Activated CD4-positive, alpha-beta T cell treated with anti-CD3 and anti-CD28 coated beads for 24 hours (primary cell): ENCODE measurements at regions not wholly inside any gene's neighbourhood (a gene's known extent, or its start where the extent isn't known, plus 50 kb on each side); places are given as distances from the start of the nearest gene placed in this dataset.

Source experiments
- DNase-seq, 2 donors: peaks; one replicate each; pipeline ENCODE4 v3.0.0-alpha.2; 2020; ENCODE audit warnings: low read depth in 2 of 2

DNA sequence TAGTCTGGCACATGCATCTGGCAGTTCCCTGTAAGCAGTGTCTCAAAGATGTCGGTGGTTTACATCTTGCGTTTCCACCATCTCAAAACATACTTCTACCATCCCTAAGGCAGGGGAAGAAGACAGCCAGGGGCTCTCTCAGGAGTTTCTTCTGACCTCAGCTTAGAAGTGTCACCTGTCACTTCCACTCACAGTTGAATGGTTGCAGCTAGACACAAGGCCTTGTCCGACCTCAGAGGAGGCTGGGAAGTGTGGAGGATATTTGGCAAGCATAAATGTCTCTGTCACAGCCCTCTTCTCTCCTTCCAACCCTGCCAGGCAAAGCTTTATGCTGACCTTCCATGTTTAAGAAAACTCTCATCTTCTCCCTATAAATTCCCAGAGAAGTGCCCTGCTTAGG lies 193.3 kb downstream of the HERPUD2 start:
- no peak for DNase-seq

DNA sequence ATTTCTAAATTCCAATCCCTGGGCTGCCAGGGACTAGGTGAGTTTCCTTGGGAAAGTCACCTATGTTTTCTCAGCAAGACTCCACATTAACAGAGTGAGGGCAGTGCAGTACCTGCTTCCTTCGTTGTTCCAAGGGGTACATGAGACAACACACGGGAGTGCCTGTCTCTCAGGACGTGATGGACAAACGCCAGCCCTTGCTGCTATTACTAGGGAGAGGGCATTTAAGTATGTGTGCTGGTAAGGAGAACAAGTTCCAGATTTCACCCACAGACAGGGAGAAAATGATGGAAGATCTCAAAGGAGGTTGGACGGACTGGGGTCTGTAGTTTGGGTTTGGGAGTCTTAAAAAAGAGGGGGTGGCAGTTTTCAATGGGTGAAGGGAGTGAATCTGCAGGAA lies 195.7 kb downstream of the HERPUD2 start:
- DNase-seq, result no peak

DNA sequence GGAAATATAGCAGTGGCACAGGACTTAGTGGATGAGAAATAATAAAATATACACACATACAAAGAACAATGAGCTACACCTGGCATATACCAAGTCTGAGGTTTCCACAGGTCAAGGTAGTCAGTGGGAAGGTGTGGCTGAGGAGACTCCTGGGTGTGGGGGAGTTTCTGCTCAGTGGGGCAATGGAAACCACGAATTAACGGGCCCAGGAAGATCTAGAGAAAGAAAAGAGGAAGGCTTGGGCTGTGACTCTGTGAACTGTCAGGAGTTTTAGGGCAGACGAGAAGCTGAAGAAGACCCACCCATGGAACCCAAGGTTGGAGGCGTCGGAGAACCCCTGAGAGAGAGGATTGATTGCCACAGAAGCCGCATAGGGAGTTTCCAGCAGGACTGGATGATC lies 196.5 kb downstream of the HERPUD2 start:
- no peak for DNase-seq

DNA sequence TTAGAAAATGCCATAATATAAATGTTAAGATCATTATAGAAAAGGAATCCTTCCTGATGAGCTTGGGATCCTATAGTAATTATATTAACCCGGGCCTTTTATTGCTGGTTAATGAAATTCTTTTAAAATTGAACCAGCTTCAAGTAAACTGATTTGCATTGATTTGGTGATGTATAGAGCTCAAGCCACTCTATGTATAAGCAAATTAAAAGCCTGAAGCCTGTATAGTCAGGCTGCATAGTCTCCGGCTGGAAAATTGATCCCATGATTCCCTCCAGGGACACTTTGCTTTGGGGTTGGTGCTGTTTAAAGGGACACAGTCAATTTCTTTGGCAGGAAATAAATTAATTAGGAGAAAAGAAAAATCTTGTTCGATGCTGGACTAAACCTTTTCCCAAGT lies 199.1 kb downstream of the HERPUD2 start:
- DNase-seq, result no peak

DNA sequence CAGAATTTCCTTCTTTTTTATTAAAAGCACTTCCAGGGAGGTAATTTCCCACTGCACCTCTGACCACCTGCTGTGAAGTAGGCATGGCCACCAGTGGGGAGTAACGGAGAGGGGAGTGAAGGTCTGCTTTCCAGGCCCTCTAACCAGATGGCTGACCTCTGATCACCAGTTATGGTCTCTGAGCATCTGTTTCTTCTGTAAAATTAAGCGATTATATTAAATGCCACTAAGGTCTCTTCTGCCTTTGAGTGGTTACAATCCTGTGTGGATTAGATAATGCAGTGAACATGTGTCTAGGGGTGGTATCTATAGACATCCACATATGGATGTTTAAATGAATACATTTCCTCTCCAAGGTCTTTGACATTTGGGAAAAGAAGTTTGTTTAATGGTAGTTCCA lies 199.6 kb downstream of the HERPUD2 start:
- DNase-seq, result no peak

DNA sequence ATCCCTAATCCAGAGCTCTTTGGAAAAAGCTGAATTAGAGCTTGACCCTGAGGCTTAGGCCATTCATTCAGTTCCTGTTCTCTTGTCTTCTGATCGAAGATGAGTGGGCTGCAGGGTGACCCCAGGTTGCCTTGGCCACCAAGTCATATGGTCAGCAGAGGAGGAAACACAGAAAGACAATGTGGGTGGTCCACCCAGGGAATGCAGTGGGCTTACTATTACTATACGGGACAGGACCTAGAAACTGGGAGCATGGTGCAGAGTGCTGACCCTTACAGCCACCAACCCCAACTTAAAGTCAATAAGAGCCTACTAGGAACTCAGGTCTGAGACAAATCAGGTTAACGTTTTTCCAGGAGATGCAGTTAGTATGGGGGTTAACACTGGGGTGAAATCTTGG lies 200.5 kb downstream of the HERPUD2 start:
- DNase-seq, result no peak

DNA sequence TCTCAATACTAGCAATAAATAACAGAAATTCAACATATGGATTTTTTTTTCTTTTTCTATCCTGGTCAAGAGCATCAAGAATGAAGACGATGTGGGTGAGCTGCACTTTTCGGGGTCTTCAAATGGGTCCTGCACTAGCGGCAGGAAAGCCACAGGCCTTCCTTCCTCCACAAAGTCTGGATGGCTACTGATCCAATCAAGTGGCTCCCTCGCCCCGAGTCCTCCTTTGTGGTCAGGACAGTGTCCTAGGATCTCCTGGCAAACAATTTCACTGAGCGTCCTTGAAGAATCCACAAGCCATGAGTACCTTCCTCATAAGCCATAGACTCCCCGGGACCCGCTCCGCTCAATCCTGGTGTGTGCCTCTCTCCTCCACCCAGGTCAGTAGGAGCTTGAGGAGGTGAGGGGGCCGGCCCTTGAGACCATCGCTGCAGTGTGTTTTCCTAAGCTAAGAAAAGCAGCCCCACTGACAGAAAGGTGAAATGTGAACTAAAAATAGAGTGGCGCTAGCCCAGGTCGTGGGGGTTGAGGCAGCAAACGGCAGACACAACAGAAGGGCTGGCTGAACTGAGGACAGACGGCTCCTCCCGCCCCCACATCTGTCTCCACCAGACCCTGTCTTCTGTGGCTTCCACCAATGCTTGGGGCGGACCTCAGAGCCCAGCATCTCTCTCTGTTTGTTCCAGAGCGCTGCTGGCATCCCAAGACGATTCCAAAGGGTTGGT lies 202.3 kb downstream of the HERPUD2 start:
- DNase-seq, result no peak

DNA sequence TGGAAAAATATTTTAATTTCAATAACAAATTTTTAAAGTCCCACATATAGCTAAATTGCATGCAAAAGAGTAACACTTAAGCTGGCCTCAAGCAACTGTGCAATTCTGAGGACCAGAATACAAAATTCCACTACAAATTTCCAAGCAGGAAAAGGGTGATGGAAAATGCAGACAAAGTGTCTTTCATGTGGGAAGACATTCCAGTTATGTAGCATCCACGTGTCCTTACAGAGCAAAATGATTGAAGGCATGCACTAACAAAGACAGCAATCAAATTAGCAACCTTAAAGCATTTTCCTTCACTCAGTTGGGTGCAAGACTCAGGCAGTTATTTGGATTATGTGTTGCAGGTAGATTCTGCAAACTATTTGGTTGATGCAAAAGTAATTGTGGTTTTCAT lies 203.7 kb downstream of the HERPUD2 start:
- no peak for DNase-seq

DNA sequence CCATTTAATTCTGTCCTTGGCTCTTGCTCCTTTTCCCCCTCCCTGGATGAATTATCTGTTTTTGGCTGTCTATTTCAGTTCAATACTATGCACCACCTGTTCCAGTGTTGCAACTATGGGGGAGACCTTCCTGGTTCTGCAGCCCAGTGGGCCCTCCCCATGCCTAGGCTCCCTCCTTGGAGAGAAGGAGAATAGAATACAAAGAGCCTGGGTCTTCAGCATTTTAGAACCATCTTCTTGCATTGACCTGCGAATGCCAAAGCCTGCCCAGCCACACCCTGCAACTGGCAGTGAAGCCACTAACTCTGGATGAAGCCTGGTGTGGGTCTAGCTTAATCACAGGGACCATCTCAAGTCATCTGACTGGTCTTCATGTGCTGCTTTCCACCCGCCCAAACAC lies 207.1 kb downstream of the HERPUD2 start:
- no peak for DNase-seq

DNA sequence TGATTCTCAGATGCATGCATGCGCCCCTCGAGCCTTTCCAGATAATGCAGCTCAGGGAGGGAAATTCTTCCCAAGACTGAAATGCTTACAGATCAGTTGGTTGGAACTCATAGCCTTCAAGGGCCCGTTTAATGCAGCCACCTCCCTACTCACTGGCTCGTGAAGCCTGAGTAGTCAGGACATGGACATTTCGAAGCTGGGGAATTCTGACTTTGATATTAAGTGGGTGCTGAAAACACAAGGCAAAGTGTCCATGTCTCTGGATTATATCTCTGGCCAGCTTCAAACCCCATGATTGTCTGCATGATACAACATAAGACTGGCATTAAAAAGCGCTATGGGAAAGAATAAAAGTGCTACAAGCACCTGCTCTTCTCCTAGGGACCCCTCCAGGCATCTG lies 207.5 kb downstream of the HERPUD2 start:
- DNase-seq, result no peak

DNA sequence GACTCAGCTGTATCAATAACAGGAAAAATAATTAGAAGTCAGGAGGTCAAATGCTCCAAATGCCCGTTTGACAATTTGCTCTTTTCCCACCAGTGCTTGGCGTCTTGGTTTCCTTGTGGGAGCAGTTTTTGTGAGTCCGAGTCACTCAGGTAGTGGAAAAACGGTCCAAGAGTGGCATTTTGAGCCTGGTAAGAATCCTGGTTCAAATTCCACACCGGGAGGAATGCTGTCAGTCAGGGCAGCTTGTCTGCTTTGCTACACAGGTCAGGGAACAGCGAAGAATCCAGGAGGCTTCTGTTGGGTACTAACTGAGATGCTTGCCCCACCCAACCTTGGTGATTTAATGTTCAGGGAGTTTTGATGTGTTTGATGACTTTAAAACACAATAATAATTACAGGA lies 209.5 kb downstream of the HERPUD2 start:
- no peak for DNase-seq

DNA sequence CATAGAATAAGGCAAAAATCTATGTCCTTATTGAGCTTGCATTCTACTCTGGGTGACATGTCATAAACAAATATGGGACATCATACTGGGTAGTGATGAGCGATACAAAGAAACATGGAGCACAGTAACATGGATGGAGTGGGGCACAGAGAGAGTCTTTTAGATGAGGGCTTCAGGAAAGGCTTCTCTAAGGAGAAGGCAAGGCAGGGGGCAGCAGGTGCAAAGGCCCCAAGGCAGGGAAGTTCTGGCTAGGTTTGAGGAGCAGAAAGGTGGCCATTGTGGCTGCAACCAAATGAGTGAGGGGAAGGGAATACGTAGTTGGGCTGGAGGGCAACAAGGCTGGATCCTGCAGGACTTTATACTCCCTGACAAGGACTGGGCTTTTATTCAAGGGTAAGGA lies 211.4 kb downstream of the HERPUD2 start:
- DNase-seq, result no peak

DNA sequence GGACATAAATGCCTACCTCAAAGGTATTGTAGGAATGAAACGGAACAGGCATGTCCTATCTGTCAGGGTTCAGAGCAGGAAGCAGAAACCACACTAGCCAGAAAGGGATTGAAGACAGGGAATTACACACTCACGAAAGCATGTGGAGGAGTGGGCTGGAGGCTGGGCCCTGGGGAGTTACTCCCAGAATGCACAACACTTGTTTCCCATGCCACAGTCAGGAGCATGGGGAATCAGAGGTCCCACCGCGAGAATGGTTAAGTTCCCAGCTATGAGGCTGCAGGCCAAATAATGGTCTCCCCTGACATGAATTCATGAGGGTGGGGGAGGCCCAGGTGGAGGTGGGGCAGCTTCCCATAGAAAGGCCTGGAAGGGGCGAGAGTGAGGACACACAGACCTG lies 212.7 kb downstream of the HERPUD2 start:
- DNase-seq, result no peak

DNA sequence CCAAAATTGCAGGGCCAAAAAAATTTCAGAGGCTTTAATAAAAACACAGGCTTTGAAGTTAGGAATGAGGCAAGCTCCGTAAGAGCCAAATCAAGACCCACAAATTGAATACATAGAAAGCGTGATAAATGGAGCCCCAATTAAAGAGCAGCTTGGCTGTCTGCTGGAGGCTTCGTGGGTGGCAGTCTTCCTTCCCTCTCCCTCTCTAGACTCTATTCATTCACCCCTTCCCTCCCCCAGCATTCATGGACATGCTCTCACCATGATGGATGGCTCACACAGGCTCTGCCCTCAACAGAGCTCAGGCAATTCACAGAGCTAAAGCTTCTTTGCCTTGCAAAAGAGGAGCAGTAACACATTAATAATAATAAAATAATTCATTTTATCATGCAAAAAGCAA lies 214.1 kb downstream of the HERPUD2 start:
- DNase-seq, result no peak

DNA sequence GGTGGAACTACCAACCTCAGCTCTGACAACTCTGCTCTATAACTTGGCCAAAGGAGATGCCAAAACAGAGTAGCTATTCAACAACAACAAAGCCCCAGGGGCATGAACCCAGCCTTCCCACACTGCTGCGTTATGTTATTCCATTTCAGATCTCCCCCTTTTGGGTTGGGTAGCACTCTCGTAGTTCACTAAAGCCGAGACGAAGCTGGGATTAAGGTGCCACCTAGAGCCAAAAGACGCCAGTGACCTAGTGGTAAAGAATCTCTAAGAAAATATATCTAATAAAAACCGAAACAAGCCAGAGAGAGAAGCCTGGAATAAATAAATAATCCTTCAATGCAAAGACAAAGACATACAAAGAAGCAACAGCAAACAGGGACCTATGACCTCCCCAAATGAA lies 217.3 kb downstream of the HERPUD2 start:
- DNase-seq, result no peak

DNA sequence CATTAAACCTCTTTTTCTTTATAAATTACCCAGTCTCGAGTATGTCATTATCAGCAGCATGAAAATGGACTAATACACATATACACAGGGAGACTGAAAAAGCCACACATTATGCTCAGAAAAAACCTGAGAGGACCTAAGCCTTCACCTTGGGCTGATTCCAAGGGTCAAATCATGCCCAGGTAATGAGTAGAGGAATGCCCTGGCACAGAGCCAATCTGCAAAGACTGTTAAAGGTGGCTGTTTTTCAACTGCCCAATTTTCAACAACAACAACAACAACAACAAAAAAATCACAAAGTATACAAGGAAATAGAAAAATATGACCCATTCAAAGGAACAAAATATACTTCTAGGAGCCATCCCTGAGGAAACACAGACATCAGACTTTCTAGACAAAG lies 220.2 kb upstream of the TBX20 start:
- no peak for DNase-seq

DNA sequence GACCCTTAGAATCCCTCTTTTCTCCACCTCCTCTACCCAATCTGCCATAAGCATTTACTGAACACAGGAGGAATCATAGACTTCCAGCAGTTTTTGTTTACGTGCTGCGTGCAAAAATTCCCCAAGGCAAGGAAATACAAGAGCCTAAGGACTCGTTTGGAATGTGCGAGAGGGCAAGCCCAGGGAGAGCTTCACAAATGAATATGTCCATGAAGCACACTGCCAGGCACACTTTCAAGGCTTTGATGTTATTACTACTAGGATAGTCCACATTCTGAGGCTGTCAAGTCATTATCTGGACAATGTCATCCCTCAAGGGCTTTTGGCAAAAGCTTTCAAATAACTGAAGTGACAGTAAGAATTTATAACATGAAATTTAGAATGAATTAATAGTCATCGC lies 214.7 kb upstream of the TBX20 start:
- no peak for DNase-seq

DNA sequence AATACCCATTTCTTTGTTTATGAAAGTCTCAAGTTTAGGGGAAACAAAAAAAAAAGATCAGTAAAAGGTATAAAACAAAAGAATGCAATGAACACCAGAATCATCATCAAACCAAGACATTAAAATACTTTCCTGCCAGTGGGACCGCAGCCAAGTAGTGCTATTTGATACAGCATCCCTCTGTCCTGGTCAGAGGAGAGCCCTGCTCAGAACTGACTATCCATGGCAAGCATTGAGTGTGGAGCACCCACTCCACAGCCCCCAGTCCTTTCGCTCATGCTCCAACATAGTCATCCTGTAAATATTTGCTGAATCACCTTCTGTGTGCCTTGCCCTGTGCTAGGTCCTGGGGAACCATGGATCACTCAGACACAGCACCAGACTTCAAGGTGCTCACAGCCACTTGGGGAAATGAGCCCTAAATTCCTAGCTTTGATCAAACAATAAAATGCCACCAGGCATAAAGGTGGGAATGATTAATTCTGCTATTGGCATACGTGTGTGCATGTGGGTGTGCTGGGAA lies 213.6 kb upstream of the TBX20 start:
- no peak for DNase-seq

DNA sequence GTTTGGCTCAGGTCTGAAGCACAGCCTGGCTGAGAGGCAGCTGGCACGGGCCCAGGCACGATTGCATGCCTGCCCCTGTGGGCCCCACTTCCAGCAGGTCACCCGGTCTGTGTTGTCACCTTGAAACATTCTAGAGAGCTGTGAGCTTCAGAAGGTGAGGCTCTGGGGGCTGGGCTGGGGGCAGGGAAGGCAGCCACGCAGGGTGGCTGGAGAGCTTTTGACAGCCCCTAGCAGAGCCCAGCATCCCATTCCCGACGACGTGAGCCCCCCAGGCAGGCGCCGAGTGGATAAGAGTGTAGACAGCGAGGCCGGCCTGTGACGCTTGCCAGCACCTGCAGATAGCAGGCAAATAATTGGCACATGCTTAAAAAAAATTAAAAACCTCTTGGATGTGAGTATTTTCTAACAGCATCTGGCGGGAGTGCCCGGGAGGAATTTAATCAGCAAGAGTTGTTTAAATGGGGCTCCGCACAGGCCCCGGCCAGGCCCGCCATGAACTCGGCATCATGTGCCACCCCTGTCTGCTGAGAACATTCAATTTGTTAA lies 212.0 kb upstream of the TBX20 start:
- DNase-seq, result no peak

DNA sequence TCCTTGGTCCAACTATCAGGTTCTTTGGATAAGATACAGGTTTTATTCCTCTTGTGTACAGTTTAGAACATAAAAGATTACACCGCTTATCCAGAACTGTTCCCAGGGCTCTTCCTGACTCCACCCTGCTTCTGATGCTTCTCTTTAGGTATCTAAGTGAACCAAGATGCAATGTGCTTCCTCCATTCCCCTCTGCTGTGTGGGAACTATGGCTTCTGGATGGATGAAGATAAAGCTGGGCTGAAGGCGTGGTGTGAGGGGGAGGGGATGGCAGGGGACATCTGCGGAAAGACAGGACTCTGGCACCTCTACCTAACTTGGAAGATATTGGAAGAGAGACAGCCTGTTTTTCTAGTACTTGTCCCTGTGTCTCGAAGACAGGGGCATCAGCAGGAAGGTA lies 209.9 kb upstream of the TBX20 start:
- DNase-seq, result no peak

DNA sequence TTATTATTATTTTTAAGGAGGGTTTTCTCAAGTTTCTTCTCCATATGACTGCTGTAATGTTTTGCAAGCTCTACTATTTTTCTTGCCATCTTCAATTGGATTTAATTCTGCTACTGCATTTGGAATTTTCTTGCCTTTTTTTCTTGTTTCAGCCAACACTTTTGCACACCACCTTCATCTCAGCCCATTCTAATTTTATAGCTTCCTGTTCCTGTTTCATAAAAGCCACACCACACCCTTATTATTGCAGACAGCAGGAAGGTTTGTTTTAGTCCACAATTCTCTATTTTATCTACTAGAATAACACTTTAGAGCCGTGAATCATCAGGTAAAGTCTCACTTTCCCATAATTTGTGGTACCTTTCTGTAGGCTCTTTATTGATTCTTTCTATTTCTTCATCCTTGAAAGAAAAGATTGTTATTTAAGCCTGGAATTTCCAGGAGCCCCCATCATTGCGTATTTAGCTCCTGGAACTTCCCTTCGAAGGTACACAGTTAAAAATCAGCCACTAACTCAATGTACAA lies 209.3 kb upstream of the TBX20 start:
- DNase-seq, result no peak

DNA sequence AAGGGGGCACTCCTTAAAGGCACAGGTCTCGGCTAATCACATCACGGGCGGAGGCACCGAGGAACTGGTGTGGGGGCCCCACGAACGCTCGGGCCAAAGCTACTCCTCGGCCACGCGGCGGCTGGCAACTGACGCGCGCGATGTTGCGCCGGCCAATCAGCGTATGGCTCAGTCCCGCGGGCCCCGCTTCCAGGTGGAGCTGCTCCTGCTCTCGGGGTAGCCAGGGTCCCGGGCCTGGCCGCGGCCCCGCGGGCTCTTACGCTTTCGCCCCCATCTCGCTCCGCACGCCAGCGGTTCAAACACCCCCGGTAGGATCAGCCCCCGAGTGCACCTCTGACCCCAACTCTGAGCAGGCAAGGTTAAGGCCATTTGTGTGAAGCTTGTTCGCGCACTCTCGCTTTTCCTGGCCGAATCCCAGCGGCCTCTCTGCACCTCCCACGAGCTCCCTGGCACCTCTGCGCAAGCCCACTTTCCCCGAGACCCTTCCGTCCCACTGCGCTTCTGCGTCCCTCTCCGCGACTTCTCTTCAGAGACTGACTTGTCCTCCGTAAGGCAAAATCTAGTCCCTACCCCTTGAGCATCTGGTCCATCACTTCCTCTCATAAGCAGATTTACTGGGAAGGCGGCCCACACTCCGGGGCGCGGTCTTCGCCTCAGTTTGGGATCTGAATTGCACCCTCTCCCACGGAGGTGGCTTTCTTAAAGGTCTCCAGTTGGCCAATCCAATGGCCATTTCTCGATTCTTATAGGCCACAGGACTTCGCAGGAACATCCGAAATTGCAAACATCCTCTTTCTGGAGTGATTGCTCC lies 200.9 kb upstream of the TBX20 start:
- DNase-seq, result no peak
